ENCODE measurements at regions not wholly inside any gene's neighbourhood (a gene's known extent, or its start where the extent isn't known, plus 50 kb on each side); places are given as distances from the start of the nearest gene placed in this dataset.

DNA sequence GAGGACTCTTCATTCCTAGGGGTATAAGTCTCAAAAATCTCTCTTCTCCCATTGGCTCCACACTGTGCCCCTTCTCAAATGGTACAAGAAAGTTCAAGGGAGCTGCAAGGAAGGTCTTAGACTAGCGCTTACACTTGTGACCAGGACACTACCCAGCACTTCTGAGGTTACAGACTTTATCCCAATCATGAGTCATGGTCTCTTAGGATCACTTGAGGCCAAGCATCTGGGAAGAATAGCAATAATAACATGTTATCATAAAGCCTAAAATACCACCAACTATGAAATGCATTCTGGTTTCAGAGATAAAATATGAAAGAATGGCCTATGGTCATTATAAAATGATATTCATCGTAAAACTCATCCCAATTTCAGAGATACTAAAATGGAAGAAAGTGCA, 309.9 kb upstream of the PKDCC start:
- TF ChIP-seq CTCF (conservative IDR thresholded peaks at IDR 0.05; ENCODE audit: low read length) (no peak), EZH2phosphoT487 (IDR thresholded peaks at IDR 0.05; ENCODE audit: borderline replicate concordance, low read depth, low read length) (no peak)
